Fibroblast of mammary gland (primary cell): ENCODE measurements at regions not wholly inside any gene's neighbourhood (a gene's known extent, or its start where the extent isn't known, plus 50 kb on each side); places are given as distances from the start of the nearest gene placed in this dataset.

ENCODE experiments used
- DNase-seq: peaks from one replicate; pipeline ENCODE4 v3.0.0-alpha.2; 2010; ENCODE audit warnings: low read depth
- H3K4me3 ChIP-seq: 2 replicates; pipeline ENCODE4 v1.5.1; 2011; ENCODE audit warnings: low read depth, mild to moderate bottlenecking, low read length, moderate library complexity; ENCODE audit not compliant: control insufficient read depth
- TF ChIP-seq, protein P1 (sequence below): conservative IDR thresholded peaks from 2 replicates; pipeline ENCODE4 v1.5.1; 2011; ENCODE audit warnings: low read depth, low read length, inconsistent platforms; ENCODE audit not compliant: control insufficient read depth, insufficient read depth

DNA sequence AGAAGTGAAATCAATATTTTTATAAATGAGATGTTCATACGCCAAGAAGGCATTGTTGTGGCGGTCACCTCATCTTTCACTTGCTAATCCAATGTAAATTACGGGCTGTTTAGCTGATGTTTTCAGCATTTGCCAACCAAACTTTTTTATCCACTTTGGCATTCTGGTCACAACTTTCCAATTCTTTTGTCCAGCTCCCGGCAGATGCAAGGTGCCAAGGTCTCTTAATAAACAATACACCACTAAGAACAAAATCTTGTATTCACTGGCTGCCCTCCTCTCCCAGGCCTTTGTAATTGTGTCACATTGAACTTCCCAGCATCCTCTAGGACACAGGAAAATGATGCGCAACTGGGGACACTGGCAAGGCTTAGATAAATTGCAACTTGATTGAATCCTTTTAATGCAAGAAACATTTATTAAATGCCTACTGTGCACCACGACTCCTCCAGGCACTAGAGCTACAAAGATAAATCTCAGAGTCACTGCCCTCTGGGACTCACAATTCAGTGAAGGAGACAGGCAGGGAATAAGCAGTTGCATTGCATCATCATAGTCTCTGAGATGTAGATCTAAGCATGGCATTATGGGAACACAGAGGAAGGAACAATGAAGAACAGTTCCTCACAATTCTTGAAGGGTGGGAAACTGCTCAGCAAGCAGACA, 165.4 kb upstream of the C16orf82 start:
- TF ChIP-seq, protein P1, sequence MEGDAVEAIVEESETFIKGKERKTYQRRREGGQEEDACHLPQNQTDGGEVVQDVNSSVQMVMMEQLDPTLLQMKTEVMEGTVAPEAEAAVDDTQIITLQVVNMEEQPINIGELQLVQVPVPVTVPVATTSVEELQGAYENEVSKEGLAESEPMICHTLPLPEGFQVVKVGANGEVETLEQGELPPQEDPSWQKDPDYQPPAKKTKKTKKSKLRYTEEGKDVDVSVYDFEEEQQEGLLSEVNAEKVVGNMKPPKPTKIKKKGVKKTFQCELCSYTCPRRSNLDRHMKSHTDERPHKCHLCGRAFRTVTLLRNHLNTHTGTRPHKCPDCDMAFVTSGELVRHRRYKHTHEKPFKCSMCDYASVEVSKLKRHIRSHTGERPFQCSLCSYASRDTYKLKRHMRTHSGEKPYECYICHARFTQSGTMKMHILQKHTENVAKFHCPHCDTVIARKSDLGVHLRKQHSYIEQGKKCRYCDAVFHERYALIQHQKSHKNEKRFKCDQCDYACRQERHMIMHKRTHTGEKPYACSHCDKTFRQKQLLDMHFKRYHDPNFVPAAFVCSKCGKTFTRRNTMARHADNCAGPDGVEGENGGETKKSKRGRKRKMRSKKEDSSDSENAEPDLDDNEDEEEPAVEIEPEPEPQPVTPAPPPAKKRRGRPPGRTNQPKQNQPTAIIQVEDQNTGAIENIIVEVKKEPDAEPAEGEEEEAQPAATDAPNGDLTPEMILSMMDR, result no peak

DNA sequence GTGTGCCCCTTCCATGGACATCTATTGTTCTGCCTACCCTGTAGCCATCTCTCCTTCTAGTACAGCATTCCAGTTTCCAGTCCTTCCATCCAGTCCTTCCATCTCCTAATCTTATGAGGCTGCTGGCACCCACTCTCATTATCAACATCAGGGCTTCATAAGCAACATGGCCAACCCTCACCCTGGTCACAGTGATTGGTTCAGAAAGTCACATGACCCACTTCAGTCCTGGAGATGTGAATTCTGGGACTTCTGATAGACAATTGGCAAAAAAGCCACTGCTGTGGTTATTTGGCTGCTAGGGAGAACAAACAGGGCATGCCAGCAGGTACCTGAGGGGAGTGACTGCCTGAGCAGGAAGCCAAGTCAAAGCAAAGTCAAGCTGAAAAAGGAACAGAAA, 164.7 kb upstream of the C16orf82 start:
- TF ChIP-seq, protein P1, result no peak
- H3K4me3 ChIP-seq, result no peak overlapping the region
- no peak for DNase-seq

More for the DNA sequence above, 165.4 kb upstream of the C16orf82 start:
- H3K4me3 ChIP-seq, result no peak overlapping the region
- peak; percentile 2 for DNase-seq

DNA sequence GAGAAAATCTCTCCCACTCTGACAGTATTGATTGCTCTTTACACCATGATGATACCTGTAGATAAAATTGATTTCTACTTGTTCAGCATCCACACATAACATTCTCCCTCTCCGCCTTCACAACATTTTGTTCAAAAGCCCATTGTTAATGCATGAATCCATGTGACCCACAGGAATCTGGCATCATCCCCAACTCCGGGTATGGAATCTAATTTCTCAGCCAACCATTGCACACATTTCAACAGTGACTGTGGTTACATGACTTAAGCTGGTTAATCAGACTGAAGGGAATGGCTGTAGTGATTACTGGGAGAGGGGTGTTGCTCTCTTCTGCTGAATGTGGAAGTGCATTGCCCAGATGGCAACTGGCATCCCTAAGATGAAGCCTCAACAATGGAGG, 161.4 kb upstream of the C16orf82 start:
- DNase-seq, result peak; percentile 43
- H3K4me3 ChIP-seq, result no peak overlapping the region
- TF ChIP-seq, protein P1, result no peak

DNA sequence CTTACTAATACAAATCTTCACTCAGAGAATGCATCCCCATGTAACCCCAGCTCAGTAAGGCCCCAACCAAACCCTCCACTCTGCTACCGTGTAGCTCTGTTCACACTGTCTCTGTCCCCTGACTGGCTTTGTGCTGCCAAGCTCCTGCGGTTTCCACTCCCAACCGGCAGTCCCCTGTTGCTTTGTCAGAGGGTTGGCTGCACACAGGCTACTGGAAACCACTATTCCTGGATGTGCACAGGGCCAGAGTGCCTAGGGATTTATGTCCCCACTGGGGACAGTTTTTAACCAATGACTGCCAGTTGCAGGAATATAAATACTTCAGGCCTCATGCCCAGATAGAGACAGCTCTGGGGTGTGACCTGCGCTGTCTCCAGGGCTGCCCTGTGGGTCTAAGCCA, 157.1 kb upstream of the C16orf82 start:
- no peak for DNase-seq
- TF ChIP-seq, protein P1, result no peak
- no peak overlapping the region for H3K4me3 ChIP-seq

DNA sequence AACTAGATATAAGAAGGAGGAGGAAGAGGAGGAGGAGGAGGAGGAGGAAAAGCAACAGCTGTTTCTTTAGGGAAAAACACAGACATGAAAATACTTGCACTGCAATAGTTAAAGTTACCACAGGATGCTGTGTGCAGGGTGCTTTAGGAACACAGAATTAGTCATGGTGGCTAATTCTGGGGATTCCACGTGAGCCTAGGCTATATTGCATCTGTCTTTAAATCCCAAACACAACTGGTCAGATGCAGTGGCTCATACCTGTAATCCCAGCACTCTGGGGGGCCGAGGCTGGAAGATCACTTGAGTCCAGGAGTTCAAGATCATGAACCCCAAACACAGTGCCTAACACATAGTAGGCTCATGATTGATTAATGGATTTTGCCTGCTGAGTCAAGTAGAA, 155.3 kb upstream of the C16orf82 start:
- H3K4me3 ChIP-seq, result no peak overlapping the region
- TF ChIP-seq, protein P1, result no peak
- no peak for DNase-seq

DNA sequence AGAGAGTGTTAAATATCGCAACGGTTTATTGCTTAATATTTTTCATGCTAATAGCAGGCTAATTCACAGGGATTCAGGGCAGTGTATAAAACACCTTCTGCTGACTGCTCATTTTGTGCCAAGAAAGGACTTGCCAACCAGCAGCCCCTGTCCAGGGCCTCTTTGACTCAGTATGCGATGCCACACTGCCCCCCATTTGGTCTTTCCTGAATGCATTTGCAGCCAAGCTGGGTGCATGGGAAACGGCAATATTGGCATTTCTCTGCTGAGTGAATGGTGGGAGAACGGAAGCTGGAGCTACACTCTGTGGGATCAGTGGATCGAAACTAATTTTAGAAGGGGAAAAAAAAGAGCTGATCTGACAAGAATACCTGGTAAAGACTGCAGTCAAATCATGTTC, 152.9 kb upstream of the C16orf82 start:
- DNase-seq, result no peak
- H3K4me3 ChIP-seq, result no peak overlapping the region
- TF ChIP-seq, protein P1, result no peak
